T-helper 2 cell treated with Interferon-gamma antibody and Interleukin-4, amounts not matched to agents 5 μg/mL and 100 μg/mL, for 36 hours (primary cell): ENCODE measurements at regions not wholly inside any gene's neighbourhood (a gene's known extent, or its start where the extent isn't known, plus 50 kb on each side); places are given as distances from the start of the nearest gene placed in this dataset.
A peak's percentile ranks its signal among the peaks of the same experiment; 100 is the strongest.
"Not testable (repeated sequence)": the region's sequence is repeated elsewhere in the genome, so short reads cannot be mapped to it uniquely, and the experiment has no call there.

Experiments used
- DNase-seq: peaks from one replicate; pipeline ENCODE4 v3.0.0; 2021; ENCODE audit warnings: low spot score
- H3K27ac Mint-ChIP-seq: one replicate; pipeline ENCODE4 v1.8.0; 2021; ENCODE audit warnings: mild to moderate bottlenecking, mixed read lengths
- H3K27me3 Mint-ChIP-seq: one replicate; pipeline ENCODE4 v1.8.0; 2021; ENCODE audit warnings: low read depth, mixed read lengths
- H3K36me3 Mint-ChIP-seq: one replicate; pipeline ENCODE4 v1.8.0; 2021; ENCODE audit warnings: low read depth, mixed read lengths
- H3K4me1 Mint-ChIP-seq: one replicate; pipeline ENCODE4 v1.8.0; 2021; ENCODE audit warnings: low read depth, mixed read lengths
- H3K4me3 Mint-ChIP-seq: one replicate; pipeline ENCODE4 v1.8.0; 2022; ENCODE audit warnings: mild to moderate bottlenecking, moderate library complexity, mixed read lengths
- H3K9me3 Mint-ChIP-seq: one replicate; pipeline ENCODE4 v1.8.0; 2021; ENCODE audit warnings: mixed read lengths

- H3K4me3 Mint-ChIP-seq = no peak overlapping the region
Measured at GRCh38 chr7:106736123-106736507, 75.2 kb upstream of the CCDC71L start.

GRCh38 chr7:106736508-106737201 lies 75.7 kb upstream of the CCDC71L start:
- Mint-ChIP-seq H3K4me1 (peaks cover 26% of the 10 kb centered on the region), H3K27ac (peak overlapping the region; percentile 32), H3K4me3 (peak overlapping the region; percentile 27), H3K9me3 (no peaks in the 10 kb centered on the region), H3K36me3 (no peaks in the 10 kb centered on the region), H3K27me3 (no peaks in the 10 kb centered on the region)
- DNase-seq = peak; percentile 57

More at GRCh38 chr7:106736123-106736507, 75.2 kb upstream of the CCDC71L start:
- H3K27me3 Mint-ChIP-seq = no peaks in the 10 kb centered on the region
- peaks cover 30% of the 10 kb centered on the region for H3K4me1 Mint-ChIP-seq
- no peaks in the 10 kb centered on the region for H3K9me3 Mint-ChIP-seq
- no peak for DNase-seq
- no peak overlapping the region for H3K27ac Mint-ChIP-seq
- H3K36me3 Mint-ChIP-seq = no peaks in the 10 kb centered on the region

DNA sequence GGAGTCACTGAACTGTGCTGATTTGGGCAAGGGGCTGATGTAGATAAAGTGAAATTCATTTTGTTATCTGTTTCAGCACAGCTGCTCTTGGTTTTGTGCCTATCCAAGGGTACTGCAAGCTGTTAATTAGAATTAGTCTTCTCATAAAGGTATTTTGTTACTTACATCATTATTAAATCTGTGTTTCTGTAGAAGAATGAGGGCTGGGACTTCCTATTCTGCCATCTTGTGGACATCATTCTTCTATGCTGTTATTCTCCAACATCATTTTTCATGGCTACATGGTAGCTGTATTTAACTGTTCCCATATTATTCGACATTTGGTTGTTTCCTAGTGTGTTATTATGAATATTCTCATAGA lies 76.2 kb upstream of the CCDC71L start:
- Mint-ChIP-seq H3K27me3 (no peaks in the 10 kb centered on the region), H3K4me3 (no peak overlapping the region), H3K4me1 (peaks cover 22% of the 10 kb centered on the region), H3K9me3 (no peaks in the 10 kb centered on the region), H3K36me3 (no peaks in the 10 kb centered on the region), H3K27ac (no peak overlapping the region)
- DNase-seq = no peak

DNA sequence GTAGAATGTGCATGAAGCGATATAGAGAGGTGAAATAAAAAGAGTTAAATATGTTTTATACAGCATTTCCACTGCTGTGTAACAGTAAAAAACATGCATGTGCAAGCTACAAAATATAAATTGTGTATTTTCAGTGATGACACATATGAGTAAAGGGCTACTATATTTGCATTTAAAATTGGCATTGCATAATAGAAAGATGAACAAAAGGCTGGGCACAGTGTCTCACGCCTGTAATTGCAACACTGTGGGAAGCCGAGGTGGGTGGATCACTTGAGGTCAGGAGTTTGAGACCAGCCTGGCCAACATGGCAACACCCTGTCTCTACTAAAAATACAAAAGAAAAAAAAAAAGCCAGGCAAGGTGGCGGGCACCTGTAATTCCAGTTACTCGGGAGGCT lies 79.8 kb upstream of the CCDC71L start:
- Mint-ChIP-seq H3K27ac (no peak overlapping the region), H3K4me3 (no peak overlapping the region), H3K27me3 (no peaks in the 10 kb centered on the region), H3K36me3 (no peaks in the 10 kb centered on the region), H3K4me1 (peaks cover 21% of the 10 kb centered on the region), H3K9me3 (no peaks in the 10 kb centered on the region)
- DNase-seq = no peak

DNA sequence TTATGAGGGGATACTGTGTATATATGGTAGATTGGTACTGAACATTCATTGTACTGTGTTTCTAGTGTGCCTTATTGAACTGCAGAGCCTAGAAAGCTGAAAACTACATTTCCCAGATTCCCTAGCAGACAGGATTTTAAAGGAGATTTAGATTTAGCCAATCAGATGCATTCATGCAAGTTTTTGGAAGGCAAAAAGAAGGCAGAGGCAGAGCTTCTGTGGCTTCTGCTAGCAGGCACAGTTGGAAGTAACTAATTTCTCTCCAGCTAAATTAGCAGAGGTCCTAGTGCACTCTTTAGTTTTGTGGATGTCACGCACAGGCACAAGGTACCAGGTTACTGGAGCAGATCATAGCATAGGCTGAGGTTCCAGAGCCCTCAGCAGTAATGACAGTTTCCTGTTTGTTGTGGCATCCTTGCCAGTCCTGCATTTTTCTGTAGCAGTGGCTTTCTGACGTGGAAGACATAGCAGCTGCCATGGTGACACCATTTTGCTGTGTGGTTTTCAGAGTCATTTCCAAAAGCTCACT lies 83.7 kb upstream of the CCDC71L start:
- Mint-ChIP-seq H3K4me1 (peaks cover 15% of the 10 kb centered on the region), H3K4me3 (no peak overlapping the region), H3K27ac (no peak overlapping the region), H3K9me3 (no peaks in the 10 kb centered on the region), H3K36me3 (no peaks in the 10 kb centered on the region), H3K27me3 (no peaks in the 10 kb centered on the region)
- DNase-seq = no peak

GRCh38 chr7:106747301-106747700 lies 86.3 kb upstream of the CCDC71L start:
- DNase-seq, H3K27ac Mint-ChIP-seq, H3K9me3 Mint-ChIP-seq, H3K27me3 Mint-ChIP-seq, H3K4me3 Mint-ChIP-seq, H3K36me3 Mint-ChIP-seq: not testable (repeated sequence)
- H3K4me1 Mint-ChIP-seq = peaks cover 16% of the 10 kb centered on the region

GRCh38 chr7:106747804-106748203 lies 86.8 kb upstream of the CCDC71L start:
- no peak for DNase-seq
- no peak overlapping the region for H3K4me3 Mint-ChIP-seq
- peaks cover 19% of the 10 kb centered on the region for H3K4me1 Mint-ChIP-seq
- H3K27ac Mint-ChIP-seq = no peak overlapping the region
- H3K36me3 Mint-ChIP-seq = no peaks in the 10 kb centered on the region
- H3K27me3 Mint-ChIP-seq = no peaks in the 10 kb centered on the region
- H3K9me3 Mint-ChIP-seq = no peaks in the 10 kb centered on the region

GRCh38 chr7:106749165-106749564 lies 88.2 kb upstream of the CCDC71L start:
- no peak for DNase-seq
- Mint-ChIP-seq H3K4me3 (no peak overlapping the region), H3K36me3 (no peaks in the 10 kb centered on the region), H3K9me3 (no peaks in the 10 kb centered on the region), H3K27ac (no peak overlapping the region), H3K27me3 (no peaks in the 10 kb centered on the region), H3K4me1 (peaks cover 19% of the 10 kb centered on the region)

DNA sequence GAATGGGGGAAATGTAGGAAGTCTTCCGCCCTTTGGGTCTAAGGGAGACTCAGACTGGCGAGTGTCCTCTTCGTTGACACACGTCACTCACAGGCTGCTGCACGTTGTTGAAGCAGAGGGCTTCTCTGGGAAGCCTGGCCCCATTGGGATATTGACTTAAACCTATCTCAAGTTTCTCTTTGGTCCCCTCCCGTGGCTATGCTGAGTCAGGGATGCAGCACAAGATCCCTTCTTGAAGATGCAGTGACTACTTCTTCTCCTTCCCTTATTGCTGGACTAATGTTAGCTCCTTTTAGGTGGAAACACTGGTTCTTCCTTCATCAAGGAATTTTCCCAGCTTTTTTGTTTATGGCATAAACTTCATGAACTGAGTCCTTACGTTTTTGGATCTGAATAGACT lies 89.8 kb upstream of the CCDC71L start:
- DNase-seq = no peak
- no peaks in the 10 kb centered on the region for H3K27me3 Mint-ChIP-seq
- peaks cover 11% of the 10 kb centered on the region for H3K4me1 Mint-ChIP-seq
- peaks cover 3% of the 10 kb centered on the region for H3K9me3 Mint-ChIP-seq
- no peak overlapping the region for H3K27ac Mint-ChIP-seq
- no peaks in the 10 kb centered on the region for H3K36me3 Mint-ChIP-seq
- no peak overlapping the region for H3K4me3 Mint-ChIP-seq

DNA sequence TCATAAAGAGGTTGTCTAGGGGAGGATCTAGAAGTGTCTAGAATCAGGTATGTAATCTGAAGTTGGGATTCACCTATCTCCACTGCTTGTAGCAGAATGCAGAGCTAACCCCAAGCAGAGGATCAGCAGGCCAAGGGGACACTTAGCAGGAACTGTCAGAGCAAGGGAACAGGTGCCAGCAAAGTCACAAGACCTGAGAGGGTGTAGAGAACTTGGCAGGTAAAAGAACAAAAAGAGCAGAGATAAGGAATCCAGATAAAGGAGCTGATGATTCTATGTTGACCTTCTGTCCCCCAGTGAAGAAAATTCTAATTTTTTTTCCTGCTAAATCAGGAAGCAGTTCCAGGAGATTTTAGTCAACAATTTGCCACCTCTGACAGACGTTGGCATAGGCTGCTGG lies 91.4 kb upstream of the CCDC71L start:
- H3K27ac Mint-ChIP-seq = no peak overlapping the region
- H3K4me1 Mint-ChIP-seq = peaks cover 4% of the 10 kb centered on the region
- H3K36me3 Mint-ChIP-seq = no peaks in the 10 kb centered on the region
- DNase-seq = no peak
- H3K9me3 Mint-ChIP-seq = peaks cover 3% of the 10 kb centered on the region
- no peaks in the 10 kb centered on the region for H3K27me3 Mint-ChIP-seq
- no peak overlapping the region for H3K4me3 Mint-ChIP-seq

DNA sequence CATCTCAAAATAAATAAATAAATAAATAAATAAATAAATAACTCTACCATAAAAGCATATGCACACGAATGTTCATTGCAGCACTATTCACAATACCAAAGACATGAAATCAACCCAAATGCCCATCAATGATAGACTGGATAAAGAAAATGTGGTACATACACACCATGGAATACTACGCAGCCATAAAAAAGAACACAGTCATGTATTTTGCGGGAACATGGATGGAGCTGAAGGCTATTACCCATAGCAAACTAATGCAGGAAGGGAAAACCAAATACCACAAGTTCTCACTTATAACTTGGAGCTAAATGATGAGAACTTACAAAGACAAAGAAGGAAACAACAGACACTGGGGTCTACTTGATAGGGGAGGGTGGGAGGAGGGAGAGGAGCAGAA lies 94.1 kb upstream of the CCDC71L start:
- H3K4me1 Mint-ChIP-seq, H3K27ac Mint-ChIP-seq: not testable (repeated sequence)

GRCh38 chr7:106755641-106756040 lies 94.7 kb upstream of the CCDC71L start:
- DNase-seq = no peak
- H3K27ac Mint-ChIP-seq = no peak overlapping the region
- peaks cover 3% of the 10 kb centered on the region for H3K9me3 Mint-ChIP-seq
- H3K36me3 Mint-ChIP-seq = no peaks in the 10 kb centered on the region
- no peaks in the 10 kb centered on the region for H3K27me3 Mint-ChIP-seq
- H3K4me3 Mint-ChIP-seq = no peak overlapping the region
- peaks cover 8% of the 10 kb centered on the region for H3K4me1 Mint-ChIP-seq

More for the DNA sequence above, 94.1 kb upstream of the CCDC71L start:
- not testable (repeated sequence) for H3K27me3 Mint-ChIP-seq, H3K9me3 Mint-ChIP-seq, H3K36me3 Mint-ChIP-seq, DNase-seq, H3K4me3 Mint-ChIP-seq

DNA sequence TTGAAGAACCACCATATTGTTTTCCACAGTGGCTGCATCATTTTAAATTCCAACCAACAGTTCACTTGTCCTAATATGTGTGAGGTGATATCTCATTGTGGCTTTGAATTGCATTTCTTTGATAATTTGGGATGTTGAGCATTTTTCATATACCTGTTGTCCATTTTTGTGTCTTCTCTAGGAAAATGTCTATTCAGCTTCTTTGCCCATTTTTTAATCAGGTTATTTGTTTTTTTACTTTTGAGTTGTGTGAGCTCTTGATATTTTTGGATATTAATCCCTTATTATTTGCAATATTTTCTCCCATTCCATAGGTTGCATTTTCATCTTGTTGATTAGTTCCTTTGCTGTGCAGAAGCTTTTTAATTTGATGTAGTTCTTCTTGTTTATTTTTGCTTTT lies 95.1 kb upstream of the CCDC71L start:
- Mint-ChIP-seq H3K4me1 (peaks cover 8% of the 10 kb centered on the region), H3K27ac (no peak overlapping the region), H3K27me3 (no peaks in the 10 kb centered on the region), H3K36me3 (no peaks in the 10 kb centered on the region), H3K9me3 (peaks cover 3% of the 10 kb centered on the region), H3K4me3 (no peak overlapping the region)
- no peak for DNase-seq

DNA sequence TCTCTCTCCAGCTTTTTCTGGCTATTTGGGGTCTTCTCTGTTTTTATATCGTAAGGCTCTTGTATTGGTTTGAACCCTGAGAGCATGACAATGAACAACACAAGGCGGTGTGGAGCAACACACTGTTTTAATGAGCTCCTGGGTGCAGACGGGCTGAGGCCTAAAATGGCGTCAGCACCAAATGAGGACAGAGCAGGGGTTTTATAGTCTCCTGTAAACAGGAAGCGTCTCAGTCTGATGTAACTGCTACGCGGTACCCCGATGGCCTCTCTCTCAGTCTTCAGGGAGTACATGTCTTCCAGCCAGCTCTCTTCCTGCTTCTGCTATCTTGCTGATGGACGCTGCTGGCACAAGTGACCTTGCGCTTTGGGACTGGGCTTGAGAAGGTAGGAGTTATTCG lies 95.9 kb upstream of the CCDC71L start:
- no peak for DNase-seq
- no peak overlapping the region for H3K4me3 Mint-ChIP-seq
- no peaks in the 10 kb centered on the region for H3K27me3 Mint-ChIP-seq
- peaks cover 10% of the 10 kb centered on the region for H3K4me1 Mint-ChIP-seq
- H3K9me3 Mint-ChIP-seq = peaks cover 3% of the 10 kb centered on the region
- no peaks in the 10 kb centered on the region for H3K36me3 Mint-ChIP-seq
- H3K27ac Mint-ChIP-seq = no peak overlapping the region

DNA sequence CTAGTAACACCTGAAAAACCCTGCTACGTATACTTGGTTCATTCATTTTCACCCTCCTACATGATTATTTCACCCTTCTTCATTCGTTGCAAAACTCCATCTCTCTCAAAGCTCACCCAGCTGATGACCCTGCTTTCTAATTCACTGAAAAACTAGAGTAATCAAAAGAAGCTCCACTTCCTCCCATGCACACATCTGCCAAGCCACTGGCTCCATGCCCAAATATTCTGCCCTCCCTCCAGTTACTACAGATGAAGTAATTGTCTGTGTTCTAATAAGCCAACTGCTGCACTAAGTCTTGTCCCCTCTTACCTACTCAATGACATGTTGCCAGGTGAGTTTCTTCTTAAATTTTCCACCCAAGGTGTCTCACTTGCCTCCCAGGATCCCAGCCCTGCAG lies 96.9 kb upstream of the CCDC71L start:
- peaks cover 3% of the 10 kb centered on the region for H3K9me3 Mint-ChIP-seq
- DNase-seq = no peak
- no peak overlapping the region for H3K27ac Mint-ChIP-seq
- peaks cover 5% of the 10 kb centered on the region for H3K4me1 Mint-ChIP-seq
- H3K4me3 Mint-ChIP-seq = no peak overlapping the region
- no peaks in the 10 kb centered on the region for H3K36me3 Mint-ChIP-seq
- H3K27me3 Mint-ChIP-seq = no peaks in the 10 kb centered on the region
